ENCODE measurements at regions not wholly inside any gene's neighbourhood (a gene's known extent, or its start where the extent isn't known, plus 50 kb on each side); places are given as distances from the start of the nearest gene placed in this dataset.

GRCh38 chr4:130335417-130336194 is 1239.7 kb downstream of the C4orf33 start:
- Histone ChIP-seq H3K27me3 (ENCODE audit: insufficient read depth, low read length) (no peaks in the 10 kb centered on the region), H2AFZ (ENCODE audit: low read length, unreplicated experiment) (no peak overlapping the region), H3K79me2 (ENCODE audit: control insufficient read depth, insufficient read depth, low read length, unreplicated experiment) (no peaks in the 10 kb centered on the region), H3K27ac (ENCODE audit: low read depth, low read length) (no peak overlapping the region), H3K4me1 (ENCODE audit: control insufficient read depth, insufficient read depth, low read length, unreplicated experiment) (no peaks in the 10 kb centered on the region), H3K4me3 (ENCODE audit: low read depth, low read length) (no peak overlapping the region), H3K36me3 (ENCODE audit: insufficient read depth, low read length) (no peaks in the 10 kb centered on the region)

- Histone ChIP-seq H2AFZ (ENCODE audit: low read length, unreplicated experiment) (no peak overlapping the region), H3K4me3 (ENCODE audit: low read depth, low read length) (no peak overlapping the region), H3K79me2 (ENCODE audit: control insufficient read depth, insufficient read depth, low read length, unreplicated experiment) (no peaks in the 10 kb centered on the region), H3K27me3 (ENCODE audit: insufficient read depth, low read length) (no peaks in the 10 kb centered on the region), H3K4me1 (ENCODE audit: control insufficient read depth, insufficient read depth, low read length, unreplicated experiment) (no peaks in the 10 kb centered on the region), H3K27ac (ENCODE audit: low read depth, low read length) (no peak overlapping the region), H3K36me3 (ENCODE audit: insufficient read depth, low read length) (no peaks in the 10 kb centered on the region)
These were observed 1240.7 kb downstream of the C4orf33 start for GRCh38 chr4:130336585-130337217.

DNA sequence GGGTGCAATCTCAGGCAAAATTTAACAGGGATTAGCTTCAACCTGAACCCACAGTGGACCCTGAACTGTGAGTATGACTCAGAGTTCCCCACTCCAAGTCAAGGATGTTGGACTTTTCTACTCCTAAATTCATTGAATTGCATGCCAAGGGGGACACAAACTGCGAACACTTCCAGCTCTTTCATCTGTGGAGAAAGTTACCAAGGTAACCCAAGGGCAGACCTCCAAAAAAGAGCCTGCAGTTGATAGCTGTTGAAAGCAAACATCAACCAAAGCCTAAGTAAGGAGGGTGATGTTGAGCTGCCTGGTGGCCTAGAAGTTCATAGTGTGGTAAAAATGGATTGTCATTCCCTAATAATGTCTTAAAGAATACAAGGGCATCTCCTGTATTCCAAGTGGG is 1242.9 kb downstream of the C4orf33 start:
- Histone ChIP-seq H3K4me1 (ENCODE audit: control insufficient read depth, insufficient read depth, low read length, unreplicated experiment) (no peaks in the 10 kb centered on the region), H3K27ac (ENCODE audit: low read depth, low read length) (no peak overlapping the region), H3K4me3 (ENCODE audit: low read depth, low read length) (no peak overlapping the region), H3K79me2 (ENCODE audit: control insufficient read depth, insufficient read depth, low read length, unreplicated experiment) (no peaks in the 10 kb centered on the region), H3K27me3 (ENCODE audit: insufficient read depth, low read length) (no peaks in the 10 kb centered on the region), H2AFZ (ENCODE audit: low read length, unreplicated experiment) (no peak overlapping the region), H3K36me3 (ENCODE audit: insufficient read depth, low read length) (no peaks in the 10 kb centered on the region)

DNA sequence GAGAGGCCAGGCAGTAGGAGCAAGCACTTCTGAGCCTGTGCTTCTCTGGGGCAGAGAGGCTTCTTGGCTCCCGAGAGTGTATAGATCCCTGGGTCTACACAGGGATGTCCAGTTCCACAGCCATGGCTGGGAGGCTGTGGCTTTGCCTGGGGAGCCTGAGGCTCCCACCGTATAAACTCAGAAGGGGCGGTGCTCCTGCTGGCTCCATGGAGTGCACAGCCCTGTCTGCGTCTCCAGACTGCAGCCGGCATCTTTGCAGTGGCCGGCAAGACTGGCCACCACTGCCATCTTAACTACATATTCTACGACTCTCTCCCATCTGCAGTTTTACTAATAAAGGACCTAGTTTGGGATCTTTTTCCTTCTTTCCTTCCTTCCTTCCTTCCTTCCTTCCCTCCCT is 1253.8 kb downstream of the C4orf33 start:
- Histone ChIP-seq H3K4me1 (ENCODE audit: control insufficient read depth, insufficient read depth, low read length, unreplicated experiment) (no peaks in the 10 kb centered on the region), H3K27ac (ENCODE audit: low read depth, low read length) (no peak overlapping the region)

DNA sequence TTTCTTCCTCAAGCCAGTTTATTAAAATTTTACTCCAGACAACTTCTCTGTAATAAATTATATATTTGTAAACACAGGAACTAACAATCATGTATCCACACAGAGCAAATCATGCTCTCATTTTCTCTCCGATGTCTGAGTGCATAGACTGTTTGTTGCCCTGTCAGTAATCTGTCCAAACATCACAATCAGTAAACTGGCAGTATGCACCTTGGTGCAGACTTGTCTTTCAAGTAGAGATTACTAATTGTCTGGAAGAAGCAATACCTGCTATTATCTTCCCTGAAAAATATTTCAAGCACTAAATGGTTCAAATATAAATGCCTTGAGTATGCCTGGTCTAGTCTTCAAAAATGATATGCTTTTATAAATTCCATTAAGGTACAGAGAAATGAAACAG is 1260.9 kb downstream of the C4orf33 start:
- H3K27me3 ChIP-seq (ENCODE audit: insufficient read depth, low read length), result no peaks in the 10 kb centered on the region
- H2AFZ ChIP-seq (ENCODE audit: low read length, unreplicated experiment), result no peak overlapping the region
- no peaks in the 10 kb centered on the region for H3K79me2 ChIP-seq (ENCODE audit: control insufficient read depth, insufficient read depth, low read length, unreplicated experiment)
- no peaks in the 10 kb centered on the region for H3K4me1 ChIP-seq (ENCODE audit: control insufficient read depth, insufficient read depth, low read length, unreplicated experiment)
- H3K27ac ChIP-seq (ENCODE audit: low read depth, low read length), result no peak overlapping the region
- no peak overlapping the region for H3K4me3 ChIP-seq (ENCODE audit: low read depth, low read length)
- no peaks in the 10 kb centered on the region for H3K36me3 ChIP-seq (ENCODE audit: insufficient read depth, low read length)

More for the DNA sequence above, 1253.8 kb downstream of the C4orf33 start:
- no peaks in the 10 kb centered on the region for H3K36me3 ChIP-seq (ENCODE audit: insufficient read depth, low read length)
- no peak overlapping the region for H2AFZ ChIP-seq (ENCODE audit: low read length, unreplicated experiment)
- H3K79me2 ChIP-seq (ENCODE audit: control insufficient read depth, insufficient read depth, low read length, unreplicated experiment), result no peaks in the 10 kb centered on the region
- no peaks in the 10 kb centered on the region for H3K27me3 ChIP-seq (ENCODE audit: insufficient read depth, low read length)
- H3K4me3 ChIP-seq (ENCODE audit: low read depth, low read length), result no peak overlapping the region

DNA sequence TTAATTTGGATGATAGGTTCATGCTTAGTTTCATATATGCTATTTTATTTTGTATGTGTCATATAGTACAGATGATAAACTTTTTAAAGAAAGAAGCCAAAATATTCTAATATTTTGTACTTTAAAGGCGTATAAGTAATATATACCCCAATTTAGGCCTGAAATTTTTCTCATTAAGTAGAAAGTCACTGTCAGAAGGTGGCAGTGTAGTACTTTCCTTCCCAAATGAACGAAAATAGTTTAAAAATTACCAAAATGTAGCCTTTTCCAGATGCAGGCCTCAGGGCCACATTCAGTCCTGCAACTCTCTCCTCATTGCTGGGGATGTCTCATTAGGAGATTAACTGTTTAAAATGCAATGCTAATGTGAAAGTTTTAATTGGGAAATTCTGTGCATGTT is 1263.6 kb downstream of the C4orf33 start:
- Histone ChIP-seq H3K4me1 (ENCODE audit: control insufficient read depth, insufficient read depth, low read length, unreplicated experiment) (no peaks in the 10 kb centered on the region), H3K27ac (ENCODE audit: low read depth, low read length) (no peak overlapping the region), H2AFZ (ENCODE audit: low read length, unreplicated experiment) (no peak overlapping the region), H3K27me3 (ENCODE audit: insufficient read depth, low read length) (no peaks in the 10 kb centered on the region), H3K36me3 (ENCODE audit: insufficient read depth, low read length) (no peaks in the 10 kb centered on the region), H3K4me3 (ENCODE audit: low read depth, low read length) (no peak overlapping the region), H3K79me2 (ENCODE audit: control insufficient read depth, insufficient read depth, low read length, unreplicated experiment) (no peaks in the 10 kb centered on the region)

DNA sequence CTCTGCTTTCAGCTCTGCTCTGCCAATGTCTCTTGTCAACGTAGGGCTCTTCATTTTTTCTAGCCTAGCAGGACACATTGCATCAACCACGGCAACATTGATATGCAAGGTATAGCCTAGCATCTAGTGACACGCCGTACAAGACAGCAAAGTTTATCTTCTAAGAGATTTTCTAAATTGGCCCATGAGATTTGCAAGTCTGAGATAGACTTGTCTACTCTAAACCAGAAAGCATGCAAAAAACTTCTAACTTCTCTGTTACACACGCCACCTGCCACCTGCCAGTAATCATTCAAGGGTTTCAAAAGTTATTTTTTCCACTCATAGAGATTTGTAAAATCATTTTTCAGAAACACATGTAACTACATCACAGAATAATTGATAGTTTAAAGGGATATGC is 1265.7 kb downstream of the C4orf33 start:
- no peaks in the 10 kb centered on the region for H3K79me2 ChIP-seq (ENCODE audit: control insufficient read depth, insufficient read depth, low read length, unreplicated experiment)
- H3K4me1 ChIP-seq (ENCODE audit: control insufficient read depth, insufficient read depth, low read length, unreplicated experiment), result no peaks in the 10 kb centered on the region
- H3K27ac ChIP-seq (ENCODE audit: low read depth, low read length), result no peak overlapping the region
- no peak overlapping the region for H3K4me3 ChIP-seq (ENCODE audit: low read depth, low read length)
- H3K27me3 ChIP-seq (ENCODE audit: insufficient read depth, low read length), result no peaks in the 10 kb centered on the region
- H3K36me3 ChIP-seq (ENCODE audit: insufficient read depth, low read length), result no peaks in the 10 kb centered on the region
- H2AFZ ChIP-seq (ENCODE audit: low read length, unreplicated experiment), result no peak overlapping the region

DNA sequence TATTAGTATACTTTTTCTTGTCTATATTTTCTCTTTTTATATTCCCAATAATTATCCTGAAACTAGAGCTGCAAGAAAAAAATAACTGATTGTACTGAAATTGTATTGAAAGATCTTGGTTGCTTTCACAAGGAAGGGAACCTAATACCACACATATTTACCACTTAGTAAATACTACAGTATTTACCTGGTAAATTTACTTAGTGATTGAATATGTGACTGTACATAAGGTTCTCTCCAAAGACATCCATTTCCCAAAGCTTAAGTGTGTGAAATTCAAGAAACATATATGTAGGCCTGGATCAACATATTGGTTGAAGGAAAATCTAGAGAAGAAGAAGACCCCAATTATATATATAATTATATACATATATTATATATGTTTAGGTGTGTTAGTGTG is 1272.7 kb downstream of the C4orf33 start:
- H3K4me3 ChIP-seq (ENCODE audit: low read depth, low read length), result no peak overlapping the region
- H3K27ac ChIP-seq (ENCODE audit: low read depth, low read length), result no peak overlapping the region
- no peaks in the 10 kb centered on the region for H3K79me2 ChIP-seq (ENCODE audit: control insufficient read depth, insufficient read depth, low read length, unreplicated experiment)
- no peaks in the 10 kb centered on the region for H3K4me1 ChIP-seq (ENCODE audit: control insufficient read depth, insufficient read depth, low read length, unreplicated experiment)
- H3K36me3 ChIP-seq (ENCODE audit: insufficient read depth, low read length), result no peaks in the 10 kb centered on the region
- H2AFZ ChIP-seq (ENCODE audit: low read length, unreplicated experiment), result no peak overlapping the region
- H3K27me3 ChIP-seq (ENCODE audit: insufficient read depth, low read length), result no peaks in the 10 kb centered on the region

GRCh38 chr4:130393231-130393630 is 1297.3 kb downstream of the C4orf33 start:
- no peaks in the 10 kb centered on the region for H3K36me3 ChIP-seq (ENCODE audit: insufficient read depth, low read length)
- no peak overlapping the region for H3K27ac ChIP-seq (ENCODE audit: low read depth, low read length)
- peaks cover 26% of the 10 kb centered on the region for H3K4me1 ChIP-seq (ENCODE audit: control insufficient read depth, insufficient read depth, low read length, unreplicated experiment)
- no peaks in the 10 kb centered on the region for H3K27me3 ChIP-seq (ENCODE audit: insufficient read depth, low read length)
- H3K4me3 ChIP-seq (ENCODE audit: low read depth, low read length), result no peak overlapping the region
- H2AFZ ChIP-seq (ENCODE audit: low read length, unreplicated experiment), result peak overlapping the region; percentile 19
- H3K79me2 ChIP-seq (ENCODE audit: control insufficient read depth, insufficient read depth, low read length, unreplicated experiment), result no peaks in the 10 kb centered on the region

GRCh38 chr4:130393642-130394041 is 1297.7 kb downstream of the C4orf33 start:
- no peak overlapping the region for H3K4me3 ChIP-seq (ENCODE audit: low read depth, low read length)
- no peak overlapping the region for H3K27ac ChIP-seq (ENCODE audit: low read depth, low read length)
- H3K27me3 ChIP-seq (ENCODE audit: insufficient read depth, low read length), result no peaks in the 10 kb centered on the region
- H3K79me2 ChIP-seq (ENCODE audit: control insufficient read depth, insufficient read depth, low read length, unreplicated experiment), result no peaks in the 10 kb centered on the region
- H2AFZ ChIP-seq (ENCODE audit: low read length, unreplicated experiment), result peak overlapping the region; percentile 19
- H3K4me1 ChIP-seq (ENCODE audit: control insufficient read depth, insufficient read depth, low read length, unreplicated experiment), result peaks cover 26% of the 10 kb centered on the region
- H3K36me3 ChIP-seq (ENCODE audit: insufficient read depth, low read length), result no peaks in the 10 kb centered on the region

DNA sequence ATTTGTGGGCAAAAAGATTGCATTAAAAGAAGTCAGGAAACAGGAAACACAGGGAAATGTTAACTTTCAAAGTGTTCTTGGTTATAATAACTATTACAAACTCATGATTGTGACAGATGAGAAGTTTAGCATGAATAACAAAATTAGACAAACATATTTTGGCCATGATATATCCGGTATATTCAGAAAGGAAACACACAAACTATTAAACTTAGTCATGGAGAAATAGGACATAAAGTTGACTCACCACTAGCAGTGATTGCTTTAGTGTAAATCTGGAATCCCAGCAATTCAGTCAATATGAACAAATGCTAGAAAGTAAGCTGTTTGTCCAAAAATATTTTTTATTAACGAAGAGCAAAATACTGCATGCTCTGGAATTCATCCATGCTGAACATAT is 1299.9 kb downstream of the C4orf33 start:
- Histone ChIP-seq H2AFZ (ENCODE audit: low read length, unreplicated experiment) (peak overlapping the region; percentile 30), H3K36me3 (ENCODE audit: insufficient read depth, low read length) (no peaks in the 10 kb centered on the region), H3K27ac (ENCODE audit: low read depth, low read length) (peak overlapping the region; percentile 89), H3K4me3 (ENCODE audit: low read depth, low read length) (peak overlapping the region; percentile 35; the same call in 1 of the 2 replicates), H3K27me3 (ENCODE audit: insufficient read depth, low read length) (no peaks in the 10 kb centered on the region), H3K4me1 (ENCODE audit: control insufficient read depth, insufficient read depth, low read length, unreplicated experiment) (peaks cover 26% of the 10 kb centered on the region), H3K79me2 (ENCODE audit: control insufficient read depth, insufficient read depth, low read length, unreplicated experiment) (no peaks in the 10 kb centered on the region)

Measured in ACC112 (cell line).